Nephron (organoid): ENCODE measurements at regions not wholly inside any gene's neighbourhood (a gene's known extent, or its start where the extent isn't known, plus 50 kb on each side); places are given as distances from the start of the nearest gene placed in this dataset.

Experiments used
- H3K27ac Mint-ChIP-seq, 3 experiments: 2 replicates each; pipeline ENCODE4 v1.8.0; 2020; ENCODE audit warnings: mixed read lengths in 3 of 3, mild to moderate bottlenecking in 2 of 3, moderate library complexity in 1 of 3
- H3K27me3 Mint-ChIP-seq: 2 replicates; pipeline ENCODE4 v1.8.0; 2021; ENCODE audit warnings: low read depth, mild to moderate bottlenecking, moderate library complexity, mixed read lengths
- H3K36me3 Mint-ChIP-seq: 2 replicates; pipeline ENCODE4 v1.8.0; 2020; ENCODE audit warnings: low read depth, mixed read lengths
- H3K4me1 Mint-ChIP-seq: 2 replicates; pipeline ENCODE4 v1.8.0; 2020; ENCODE audit warnings: mixed read lengths
- H3K4me3 Mint-ChIP-seq, 3 experiments: 2 replicates each; pipeline ENCODE4 v1.8.0; 2020; ENCODE audit warnings: mild to moderate bottlenecking in 3 of 3, mixed read lengths in 3 of 3, moderate library complexity in 2 of 3
- H3K9me3 Mint-ChIP-seq: 2 replicates; pipeline ENCODE4 v1.8.0; 2020; ENCODE audit warnings: mixed read lengths
- TF ChIP-seq, protein P1 (sequence below), 3 experiments: fragments of 200-600 bp; sonication (generic); IDR thresholded peaks; one replicate each; pipeline ENCODE4 v1.5.0; 2021; ENCODE audit warnings: antibody characterized with exemption in 3 of 3; ENCODE audit not compliant: unreplicated experiment in 3 of 3

DNA sequence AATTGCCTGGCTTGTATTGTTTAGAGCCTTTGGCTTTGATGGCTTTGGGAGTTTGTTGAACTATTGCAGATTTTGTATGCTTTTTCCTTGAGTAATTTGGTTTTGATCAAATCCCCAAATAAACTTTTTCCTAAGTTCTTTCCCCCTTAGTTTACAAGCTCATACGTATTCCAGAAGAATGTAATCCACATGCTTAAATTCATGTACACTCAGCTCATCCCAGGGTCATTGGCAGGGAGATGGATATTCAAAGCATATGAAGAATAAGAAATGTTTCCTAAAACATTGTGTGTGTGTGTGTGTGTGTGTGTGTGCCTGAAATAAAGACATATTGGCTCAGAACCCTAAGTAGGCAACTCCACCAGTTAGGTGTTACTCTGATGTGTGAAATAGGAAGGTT lies 89.4 kb downstream of the TMEM30B start:
- TF ChIP-seq, protein P1, sequence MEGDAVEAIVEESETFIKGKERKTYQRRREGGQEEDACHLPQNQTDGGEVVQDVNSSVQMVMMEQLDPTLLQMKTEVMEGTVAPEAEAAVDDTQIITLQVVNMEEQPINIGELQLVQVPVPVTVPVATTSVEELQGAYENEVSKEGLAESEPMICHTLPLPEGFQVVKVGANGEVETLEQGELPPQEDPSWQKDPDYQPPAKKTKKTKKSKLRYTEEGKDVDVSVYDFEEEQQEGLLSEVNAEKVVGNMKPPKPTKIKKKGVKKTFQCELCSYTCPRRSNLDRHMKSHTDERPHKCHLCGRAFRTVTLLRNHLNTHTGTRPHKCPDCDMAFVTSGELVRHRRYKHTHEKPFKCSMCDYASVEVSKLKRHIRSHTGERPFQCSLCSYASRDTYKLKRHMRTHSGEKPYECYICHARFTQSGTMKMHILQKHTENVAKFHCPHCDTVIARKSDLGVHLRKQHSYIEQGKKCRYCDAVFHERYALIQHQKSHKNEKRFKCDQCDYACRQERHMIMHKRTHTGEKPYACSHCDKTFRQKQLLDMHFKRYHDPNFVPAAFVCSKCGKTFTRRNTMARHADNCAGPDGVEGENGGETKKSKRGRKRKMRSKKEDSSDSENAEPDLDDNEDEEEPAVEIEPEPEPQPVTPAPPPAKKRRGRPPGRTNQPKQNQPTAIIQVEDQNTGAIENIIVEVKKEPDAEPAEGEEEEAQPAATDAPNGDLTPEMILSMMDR (IDR thresholded peaks at IDR 0.05; ENCODE audit: unreplicated experiment in 3 of 3): no peak
- Mint-ChIP-seq H3K27me3 (no peaks in the 10 kb centered on the region), H3K4me1 (peaks cover 64% of the 10 kb centered on the region), H3K27ac (peak overlapping the region; percentile 20 to 28 (median 20)), H3K9me3 (no peaks in the 10 kb centered on the region), H3K4me3 (peak overlapping the region in 1 of 3 experiments; percentile 1), H3K36me3 (no peaks in the 10 kb centered on the region)

DNA sequence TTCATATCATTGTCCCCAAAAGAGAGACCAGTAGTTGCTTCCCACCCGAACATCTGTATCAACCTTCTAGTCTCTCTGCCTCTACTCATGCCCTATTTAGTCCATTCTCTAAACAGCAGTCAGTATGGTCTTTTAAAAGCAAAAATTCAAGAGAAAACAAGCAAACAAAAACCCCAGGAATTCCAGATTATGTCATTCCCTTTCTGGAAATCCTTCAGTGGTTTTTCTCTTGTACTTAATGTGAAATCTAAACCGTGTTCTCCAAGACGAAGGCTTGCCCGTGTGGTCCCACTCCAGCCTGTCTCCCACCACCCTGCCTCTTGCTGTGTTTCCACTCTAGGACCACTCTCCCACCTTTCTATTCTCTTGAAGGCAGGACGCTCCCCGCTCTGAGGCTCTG lies 90.8 kb downstream of the TMEM30B start:
- TF ChIP-seq, protein P1 (IDR thresholded peaks at IDR 0.05; ENCODE audit: unreplicated experiment in 3 of 3): no peak
- Mint-ChIP-seq H3K4me1 (peaks cover 72% of the 10 kb centered on the region), H3K4me3 (peak overlapping the region in 2 of 3 experiments; percentile 7 to 9), H3K27ac (peak overlapping the region; percentile 55 to 79 (median 60)), H3K36me3 (no peaks in the 10 kb centered on the region), H3K9me3 (no peaks in the 10 kb centered on the region), H3K27me3 (no peaks in the 10 kb centered on the region)

DNA sequence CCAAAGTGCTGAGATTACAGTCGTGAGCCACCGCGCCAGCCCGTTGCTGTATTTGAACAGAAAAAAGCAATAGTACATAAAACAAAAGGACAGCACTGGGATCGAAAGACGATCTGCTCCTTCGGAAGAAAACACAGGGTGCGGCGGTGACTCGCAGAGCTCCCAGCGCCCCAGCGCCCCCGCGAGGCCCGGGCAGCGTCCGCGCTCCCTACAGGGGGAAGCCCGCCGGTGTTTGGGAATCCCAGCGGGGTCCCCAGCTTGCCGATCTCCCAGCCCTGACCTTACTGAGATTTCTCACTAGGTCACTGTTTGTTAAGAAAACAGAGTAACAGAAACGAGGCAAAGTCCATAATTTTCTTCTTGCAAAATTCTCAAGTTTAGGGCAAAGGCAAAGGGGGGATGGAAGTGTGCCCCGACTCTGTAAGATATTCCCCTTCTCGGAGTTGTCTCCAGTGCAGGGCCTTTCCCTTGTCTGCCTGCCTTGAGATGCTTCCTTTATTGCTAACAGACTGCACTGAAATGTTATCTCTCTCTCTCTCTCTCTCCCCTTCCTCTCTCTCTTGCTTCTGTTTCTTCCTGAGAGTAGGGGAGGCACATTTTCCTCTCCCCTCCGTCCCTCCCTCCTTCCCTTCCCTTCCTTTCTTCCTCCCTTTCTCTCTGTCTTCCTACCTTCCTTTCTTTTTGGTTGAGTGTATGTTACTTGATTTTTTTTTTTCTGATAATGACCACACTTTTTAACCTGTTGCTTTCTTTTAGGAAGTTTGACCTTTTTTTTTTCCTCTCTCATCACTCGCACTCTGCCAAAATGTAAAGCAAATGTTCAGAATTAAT lies 91.9 kb downstream of the TMEM30B start:
- Mint-ChIP-seq H3K36me3 (no peaks in the 10 kb centered on the region), H3K4me3 (peak overlapping the region; percentile 69 to 81 (median 74)), H3K9me3 (no peaks in the 10 kb centered on the region), H3K27me3 (no peaks in the 10 kb centered on the region), H3K27ac (peak overlapping the region; percentile 79 to 94 (median 82)), H3K4me1 (peaks cover 79% of the 10 kb centered on the region)
- TF ChIP-seq, protein P1 (IDR thresholded peaks at IDR 0.05; ENCODE audit: unreplicated experiment in 3 of 3): peak; percentile 46 to 56 (median 47)

DNA sequence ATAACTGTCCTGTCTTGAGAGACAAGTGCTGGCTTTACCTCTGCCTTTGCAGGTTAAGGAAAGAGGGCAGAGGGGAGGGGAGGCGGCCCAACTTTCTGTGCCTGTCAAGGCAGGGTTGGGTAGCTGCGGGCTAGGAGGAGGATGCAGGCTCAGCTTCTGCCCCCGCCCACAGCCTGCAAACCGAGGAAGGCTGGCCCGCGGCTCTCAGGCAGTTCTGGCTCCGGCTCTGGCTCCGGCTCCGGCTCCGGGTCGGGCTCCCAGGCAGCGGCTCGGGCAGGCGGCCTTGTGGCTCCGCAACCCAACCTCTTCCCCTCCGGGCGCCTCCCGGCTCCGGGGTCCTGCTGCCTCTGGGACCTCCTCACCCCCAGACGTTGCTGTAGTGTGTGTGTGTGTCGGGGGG lies 92.9 kb downstream of the TMEM30B start:
- H3K4me3 Mint-ChIP-seq: peak overlapping the region in 2 of 3 experiments; percentile 40 to 42
- H3K9me3 Mint-ChIP-seq: no peaks in the 10 kb centered on the region
- TF ChIP-seq, protein P1 (IDR thresholded peaks at IDR 0.05; ENCODE audit: unreplicated experiment in 3 of 3): no peak
- H3K4me1 Mint-ChIP-seq: peaks cover 78% of the 10 kb centered on the region
- H3K27ac Mint-ChIP-seq: peak overlapping the region; percentile 42 to 79 (median 69)
- H3K27me3 Mint-ChIP-seq: no peaks in the 10 kb centered on the region
- no peaks in the 10 kb centered on the region for H3K36me3 Mint-ChIP-seq

DNA sequence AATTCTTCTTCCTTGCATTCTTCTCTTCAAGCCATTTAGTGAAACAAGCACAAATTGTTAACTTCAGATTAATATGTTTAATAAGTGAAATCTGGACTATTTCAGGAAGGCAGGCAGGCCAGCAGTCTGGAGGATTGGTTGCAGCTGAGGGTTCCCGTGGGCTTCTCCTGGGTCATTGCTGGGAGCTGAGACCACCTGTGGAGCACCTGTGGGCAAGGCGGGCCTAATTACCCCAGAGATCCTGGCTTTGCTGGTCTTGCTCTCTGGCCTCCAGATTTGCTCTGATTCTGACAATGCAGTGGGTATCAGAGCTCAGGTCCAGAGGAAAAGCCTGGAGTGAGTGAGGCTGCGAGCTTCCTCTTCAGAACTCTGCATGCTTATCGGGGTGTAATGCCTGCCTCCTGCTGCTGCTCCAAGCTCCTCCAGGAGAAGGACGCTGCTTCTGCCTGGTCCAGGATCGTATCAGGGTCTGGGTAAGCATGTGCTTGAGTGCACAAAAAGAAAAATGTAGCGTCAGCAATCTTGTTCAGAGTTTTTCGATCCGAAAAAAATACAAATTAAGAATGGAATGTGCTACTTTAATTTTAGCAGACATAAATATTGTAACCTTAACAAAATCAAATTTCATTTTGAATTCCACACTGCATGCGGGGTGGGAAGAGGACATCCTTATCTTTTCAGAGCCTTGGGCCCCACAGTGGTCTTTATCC lies 93.8 kb downstream of the TMEM30B start:
- H3K27ac Mint-ChIP-seq: peak overlapping the region; percentile 42 to 79 (median 69)
- H3K4me3 Mint-ChIP-seq: peak overlapping the region; percentile 8 to 40 (median 37)
- peaks cover 73% of the 10 kb centered on the region for H3K4me1 Mint-ChIP-seq
- H3K9me3 Mint-ChIP-seq: no peaks in the 10 kb centered on the region
- no peaks in the 10 kb centered on the region for H3K36me3 Mint-ChIP-seq
- TF ChIP-seq, protein P1 (IDR thresholded peaks at IDR 0.05; ENCODE audit: unreplicated experiment in 3 of 3): no peak
- no peaks in the 10 kb centered on the region for H3K27me3 Mint-ChIP-seq
